Natural killer cell (primary cell): ENCODE measurements at regions not wholly inside any gene's neighbourhood (a gene's known extent, or its start where the extent isn't known, plus 50 kb on each side); places are given as distances from the start of the nearest gene placed in this dataset.

Experiments
- ATAC-seq, 3 donors: fragments of 150-1000 bp in 2 of 3; fragments of 200-7000 bp in 1 of 3; cut with Tn5 transposase; 1 replicate in 1 of 3; 2 replicates in 2 of 3; pipeline ENCODE4 v1.10.0; 2021; ENCODE audit warnings: mild to moderate bottlenecking in 2 of 3, moderate library complexity in 2 of 3
- DNase-seq, 2 donors: peaks; one replicate each; pipeline versions ENCODE4 v3.0.0 to v3.0.0-alpha.2; 2013 to 2021; ENCODE audit warnings: mixed read lengths in 1 of 2
- H3K27ac ChIP-seq: one replicate; pipeline ENCODE4 v1.5.1; 2013; ENCODE audit warnings: mild to moderate bottlenecking, low read length
- H3K27me3 ChIP-seq: one replicate; pipeline ENCODE4 v1.6.1; 2013; ENCODE audit warnings: low read length; ENCODE audit not compliant: control insufficient read depth, insufficient read depth
- H3K36me3 ChIP-seq: one replicate; pipeline ENCODE4 v1.6.1; 2013; ENCODE audit warnings: low read length; ENCODE audit not compliant: control insufficient read depth, insufficient read depth
- H3K4me1 ChIP-seq: one replicate; pipeline ENCODE4 v1.6.1; 2013; ENCODE audit warnings: low read length; ENCODE audit not compliant: control insufficient read depth, insufficient read depth
- H3K4me3 ChIP-seq: one replicate; pipeline ENCODE4 v1.5.1; 2013; ENCODE audit warnings: low read length
- H3K9me3 ChIP-seq: one replicate; pipeline ENCODE4 v1.6.1; 2013; ENCODE audit warnings: low read length; ENCODE audit not compliant: control insufficient read depth, insufficient read depth
- H3K27ac Mint-ChIP-seq, 2 donors: one replicate each; pipeline ENCODE4 v1.8.0; 2022; ENCODE audit warnings: mild to moderate bottlenecking in 2 of 2, mixed read lengths in 2 of 2, moderate library complexity in 1 of 2
- H3K27me3 Mint-ChIP-seq, 2 donors: one replicate each; pipeline ENCODE4 v1.8.0; 2022; ENCODE audit warnings: low read depth in 2 of 2, mixed read lengths in 2 of 2
- H3K36me3 Mint-ChIP-seq: one replicate; pipeline ENCODE4 v1.8.0; 2022; ENCODE audit warnings: mixed read lengths
- H3K4me1 Mint-ChIP-seq, 2 donors: one replicate each; pipeline ENCODE4 v1.8.0; 2022; ENCODE audit warnings: mixed read lengths in 2 of 2
- H3K4me3 Mint-ChIP-seq: one replicate; pipeline ENCODE4 v1.8.0; 2022; ENCODE audit warnings: mild to moderate bottlenecking, moderate library complexity, mixed read lengths
- H3K9me3 Mint-ChIP-seq, 2 donors: one replicate each; pipeline ENCODE4 v1.8.0; 2022; ENCODE audit warnings: mixed read lengths in 2 of 2
- whole genome bisulfite sequencing: methylation state at CpG from one replicate; pipeline ENCODE4 v1.1.7; 2013; ENCODE audit warnings: missing lambda C conversion rate; ENCODE audit not compliant: insufficient coverage; 5-methylcytosine and 5-hydroxymethylcytosine counted together
- intact Hi-C: fragments of 100-400 bp; cut with micrococcal nuclease; formaldehyde crosslinking; loops from one replicate; pipeline ENCODE4 v1.14.2; 2022
- TF ChIP-seq, protein P1 (sequence below): fragments of 200-600 bp; IDR thresholded peaks from one replicate; pipeline ENCODE4 v1.8.0; 2022; ENCODE audit warnings: antibody characterized with exemption

GRCh38 chr12:40557980-40558379, 134.3 kb upstream of the CNTN1 start:
- WGBS, result 94% methylated on average over 2 of the region's 2 CpGs
- no peaks in the 10 kb centered on the region for H3K27me3 Mint-ChIP-seq
- no peaks in the 10 kb centered on the region for H3K4me1 ChIP-seq
- H3K4me1 Mint-ChIP-seq, result no peaks in the 10 kb centered on the region
- H3K27me3 ChIP-seq, result no peaks in the 10 kb centered on the region
- no peak overlapping the region for H3K27ac Mint-ChIP-seq
- no peaks in the 10 kb centered on the region for H3K36me3 ChIP-seq
- DNase-seq, result no peak
- TF ChIP-seq, protein P1, sequence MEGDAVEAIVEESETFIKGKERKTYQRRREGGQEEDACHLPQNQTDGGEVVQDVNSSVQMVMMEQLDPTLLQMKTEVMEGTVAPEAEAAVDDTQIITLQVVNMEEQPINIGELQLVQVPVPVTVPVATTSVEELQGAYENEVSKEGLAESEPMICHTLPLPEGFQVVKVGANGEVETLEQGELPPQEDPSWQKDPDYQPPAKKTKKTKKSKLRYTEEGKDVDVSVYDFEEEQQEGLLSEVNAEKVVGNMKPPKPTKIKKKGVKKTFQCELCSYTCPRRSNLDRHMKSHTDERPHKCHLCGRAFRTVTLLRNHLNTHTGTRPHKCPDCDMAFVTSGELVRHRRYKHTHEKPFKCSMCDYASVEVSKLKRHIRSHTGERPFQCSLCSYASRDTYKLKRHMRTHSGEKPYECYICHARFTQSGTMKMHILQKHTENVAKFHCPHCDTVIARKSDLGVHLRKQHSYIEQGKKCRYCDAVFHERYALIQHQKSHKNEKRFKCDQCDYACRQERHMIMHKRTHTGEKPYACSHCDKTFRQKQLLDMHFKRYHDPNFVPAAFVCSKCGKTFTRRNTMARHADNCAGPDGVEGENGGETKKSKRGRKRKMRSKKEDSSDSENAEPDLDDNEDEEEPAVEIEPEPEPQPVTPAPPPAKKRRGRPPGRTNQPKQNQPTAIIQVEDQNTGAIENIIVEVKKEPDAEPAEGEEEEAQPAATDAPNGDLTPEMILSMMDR, result no peak
- H3K27ac ChIP-seq, result no peak overlapping the region
- no peaks in the 10 kb centered on the region for H3K9me3 ChIP-seq
- peaks cover 24 to 36% of the 10 kb centered on the region in 2 donors for H3K9me3 Mint-ChIP-seq
- no peak overlapping the region for H3K4me3 ChIP-seq
- intact Hi-C loops, result no loop called here
- H3K36me3 Mint-ChIP-seq, result peaks cover 10% of the 10 kb centered on the region
- no peak for ATAC-seq
- H3K4me3 Mint-ChIP-seq, result no peak overlapping the region

GRCh38 chr12:40559865-40560264, 132.4 kb upstream of the CNTN1 start:
- ATAC-seq (no peak), DNase-seq (no peak)
- H3K4me1 ChIP-seq, result no peaks in the 10 kb centered on the region
- TF ChIP-seq, protein P1, result no peak
- H3K9me3 ChIP-seq, result no peaks in the 10 kb centered on the region
- H3K36me3 ChIP-seq, result no peaks in the 10 kb centered on the region
- peaks cover 7% of the 10 kb centered on the region for H3K36me3 Mint-ChIP-seq
- no peaks in the 10 kb centered on the region for H3K27me3 ChIP-seq
- no peaks in the 10 kb centered on the region for H3K4me1 Mint-ChIP-seq
- H3K27me3 Mint-ChIP-seq, result no peaks in the 10 kb centered on the region
- no peak overlapping the region for H3K4me3 Mint-ChIP-seq
- peaks cover 22 to 31% of the 10 kb centered on the region in 2 donors for H3K9me3 Mint-ChIP-seq
- no peak overlapping the region for H3K27ac ChIP-seq
- intact Hi-C loops, result no loop called here
- no peak overlapping the region for H3K4me3 ChIP-seq
- no peak overlapping the region for H3K27ac Mint-ChIP-seq

DNA sequence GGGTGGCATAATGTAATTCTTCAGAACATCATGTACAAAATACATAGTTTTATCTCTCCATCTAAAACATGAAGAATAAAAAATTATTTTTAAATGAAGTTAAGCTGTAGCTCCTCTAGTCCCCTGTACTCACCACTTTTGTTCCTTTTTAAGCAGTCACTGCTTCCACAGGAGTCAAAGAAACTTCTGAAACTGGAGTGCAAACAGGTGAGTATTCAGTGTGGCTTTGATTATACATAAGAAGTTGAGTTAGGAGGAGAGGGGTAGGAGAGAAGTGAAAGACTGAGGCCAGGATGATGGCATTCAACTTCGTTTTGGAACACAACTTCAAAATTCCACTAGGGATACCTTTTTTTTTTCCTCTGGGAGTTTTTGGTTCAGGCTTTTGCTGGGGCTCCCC, 131.4 kb upstream of the CNTN1 start:
- no peaks in the 10 kb centered on the region for H3K27me3 ChIP-seq
- no peaks in the 10 kb centered on the region for H3K36me3 ChIP-seq
- ATAC-seq (no peak), DNase-seq (no peak)
- H3K9me3 ChIP-seq, result no peaks in the 10 kb centered on the region
- no peak overlapping the region for H3K27ac ChIP-seq
- H3K4me3 Mint-ChIP-seq, result no peak overlapping the region
- peaks cover 10% of the 10 kb centered on the region for H3K36me3 Mint-ChIP-seq
- H3K27me3 Mint-ChIP-seq, result no peaks in the 10 kb centered on the region
- H3K9me3 Mint-ChIP-seq, result peaks cover 23 to 29% of the 10 kb centered on the region in 2 donors
- no peaks in the 10 kb centered on the region for H3K4me1 ChIP-seq
- no peak overlapping the region for H3K4me3 ChIP-seq
- H3K27ac Mint-ChIP-seq, result no peak overlapping the region
- no peaks in the 10 kb centered on the region for H3K4me1 Mint-ChIP-seq
- intact Hi-C loops, result no loop called here
- 60% methylated on average over 1 of the region's 1 CpG for WGBS
- TF ChIP-seq, protein P1, result no peak

DNA sequence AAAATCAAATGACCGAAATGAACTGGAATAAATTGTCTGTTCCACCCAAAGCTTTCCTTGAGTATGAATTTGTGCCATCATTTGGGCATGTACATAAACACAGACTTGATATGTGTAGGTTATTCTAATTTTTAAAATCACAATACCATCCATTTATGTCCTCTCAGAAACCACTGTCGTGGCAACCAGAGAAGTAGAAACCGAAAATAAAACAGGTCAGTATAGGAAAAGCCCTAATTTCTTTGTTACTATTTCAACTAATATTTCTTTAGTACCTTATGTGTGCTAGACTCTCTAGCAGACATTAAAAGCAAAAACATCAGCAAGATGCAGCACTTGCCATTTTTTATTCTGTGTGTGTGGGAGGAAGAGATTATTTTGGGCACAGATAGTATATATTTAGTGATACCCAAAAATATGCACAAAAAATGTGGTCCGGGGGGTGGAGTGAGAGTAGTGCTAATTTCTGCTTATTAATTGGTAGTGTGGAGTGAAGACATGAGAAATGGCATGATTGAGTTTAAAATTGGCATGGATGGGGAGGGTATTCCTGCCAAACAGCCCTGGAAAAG, 130.8 kb upstream of the CNTN1 start:
- TF ChIP-seq, protein P1, result no peak

More for the DNA sequence above, 130.8 kb upstream of the CNTN1 start:
- Mint-ChIP-seq H3K4me1 (no peaks in the 10 kb centered on the region), H3K36me3 (peaks cover 10% of the 10 kb centered on the region), H3K4me3 (no peak overlapping the region), H3K27ac (no peak overlapping the region), H3K27me3 (no peaks in the 10 kb centered on the region), H3K9me3 (peaks cover 22 to 25% of the 10 kb centered on the region in 2 donors)
- DNase-seq, result no peak
- no peaks in the 10 kb centered on the region for H3K9me3 ChIP-seq
- H3K4me3 ChIP-seq, result no peak overlapping the region
- H3K27me3 ChIP-seq, result no peaks in the 10 kb centered on the region
- no peaks in the 10 kb centered on the region for H3K36me3 ChIP-seq
- 89% methylated on average over 4 of the region's 4 CpGs for WGBS
- H3K27ac ChIP-seq, result no peak overlapping the region
- intact Hi-C loops, result no loop called here
- ATAC-seq, result no peak
- H3K4me1 ChIP-seq, result no peaks in the 10 kb centered on the region
